ENCODE measurements at regions not wholly inside any gene's neighbourhood (a gene's known extent, or its start where the extent isn't known, plus 50 kb on each side); places are given as distances from the start of the nearest gene placed in this dataset.

DNA sequence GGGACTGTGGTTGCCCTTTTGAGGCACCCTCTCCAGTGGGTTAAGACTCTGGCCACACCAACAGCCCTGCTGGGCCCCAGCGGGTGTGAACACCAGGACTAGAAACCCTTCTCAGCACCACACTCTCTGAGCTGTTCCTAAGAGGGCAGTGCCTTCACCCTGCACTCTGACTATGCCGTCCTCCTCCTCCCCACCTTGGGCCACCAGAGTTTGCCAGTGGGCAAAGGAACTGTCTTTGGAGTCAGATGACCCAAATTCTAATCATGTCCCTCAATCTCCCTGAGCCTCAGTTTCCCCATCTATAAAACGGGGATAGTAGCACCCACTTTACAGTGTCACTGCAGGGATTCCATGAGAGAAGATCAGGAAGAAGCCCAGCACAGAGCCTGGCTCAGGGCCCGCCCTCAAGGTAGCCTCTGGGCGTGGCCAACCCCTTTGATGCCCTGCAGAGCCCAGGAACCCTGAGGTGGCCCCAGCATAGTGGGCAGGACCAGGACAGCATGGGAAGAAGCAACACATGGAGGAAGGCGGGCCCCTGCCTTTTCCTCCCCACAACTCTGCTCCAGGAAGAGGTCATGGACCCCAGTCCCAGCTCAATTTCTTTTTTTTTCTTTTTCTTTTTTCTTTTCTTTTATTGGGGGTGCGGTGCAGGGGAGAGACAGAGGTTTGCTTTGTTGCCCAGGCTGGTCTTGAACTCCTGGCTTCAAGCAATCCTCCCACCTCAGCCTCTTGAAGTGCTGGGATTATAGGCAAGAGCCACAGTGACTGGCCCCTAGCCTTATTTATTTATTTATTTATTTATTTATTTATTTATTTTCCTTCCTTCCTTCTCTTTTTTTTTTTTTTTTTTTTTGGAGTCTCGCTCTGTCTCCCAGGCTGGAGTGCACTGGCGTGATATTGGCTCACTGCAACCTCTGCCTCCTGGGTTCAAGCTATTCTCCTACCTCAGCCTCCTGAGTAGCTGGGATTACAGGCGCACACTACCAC lies 115.7 kb upstream of the LINGO1 start:
- no peak for DNase-seq

- no peak for DNase-seq
Observed at GRCh38 chr15:77747175-77748077, 114.7 kb upstream of the LINGO1 start.

DNA sequence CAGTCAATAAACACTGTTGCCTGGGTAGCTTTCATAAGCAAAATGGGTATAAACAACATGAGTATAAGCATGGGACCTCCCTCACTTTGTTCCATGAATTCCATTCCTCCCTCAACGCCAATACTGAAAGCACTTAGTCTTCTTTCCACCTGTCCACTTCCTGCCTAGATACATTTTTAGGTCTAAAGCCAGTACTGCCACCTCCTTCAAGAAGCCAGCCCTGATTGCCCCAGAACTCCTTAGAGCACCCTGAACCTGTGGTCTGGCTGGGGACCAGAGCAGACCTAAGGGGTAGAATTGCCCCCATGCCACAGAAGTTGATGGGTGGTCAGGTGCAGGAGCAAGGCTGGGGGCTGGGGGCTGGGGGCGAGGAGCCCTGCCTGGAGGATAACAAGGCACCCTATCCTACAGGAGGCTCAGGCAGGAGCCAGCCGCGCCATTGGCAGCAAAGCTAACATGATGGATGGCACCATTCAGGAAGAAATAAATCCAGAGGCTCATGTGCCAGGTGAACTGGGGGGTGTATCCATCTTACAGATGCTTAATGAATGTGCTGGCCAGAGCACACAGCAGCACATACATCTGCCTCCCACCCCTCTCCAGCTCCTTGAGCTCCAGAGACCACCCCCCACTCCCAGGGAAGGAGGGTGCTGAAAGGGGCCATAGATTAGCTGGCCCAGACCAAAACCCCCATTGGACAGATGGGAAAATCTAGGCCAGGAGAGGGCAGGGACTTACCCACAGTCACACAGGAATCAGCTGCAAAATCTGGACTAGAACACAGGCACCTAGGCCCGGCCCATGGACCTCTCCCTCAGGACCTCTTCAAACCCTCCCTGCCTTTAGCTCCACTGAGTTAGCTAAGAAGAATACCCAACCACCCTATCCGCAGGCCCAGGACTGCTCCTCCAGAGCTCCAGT lies 113.8 kb upstream of the LINGO1 start:
- no peak for DNase-seq

DNA sequence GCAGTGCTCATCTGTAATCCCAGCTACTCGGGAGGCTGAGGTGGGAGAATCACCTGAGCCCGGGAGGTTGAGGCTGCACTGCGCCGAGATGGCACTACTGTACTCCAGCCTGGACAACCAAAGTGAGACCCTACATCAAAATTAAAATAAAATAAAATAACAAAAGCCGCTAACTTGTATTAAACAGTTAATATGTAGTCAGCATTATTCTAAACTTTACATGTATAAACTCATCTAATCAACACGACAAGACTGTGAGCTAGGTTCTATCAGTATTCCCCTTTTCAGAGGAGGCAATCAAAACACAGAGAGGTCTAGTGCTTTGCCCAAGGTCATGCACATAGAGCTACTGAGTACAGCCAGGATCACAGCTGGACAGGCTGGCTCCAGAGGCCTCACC lies 111.7 kb upstream of the LINGO1 start:
- no peak for DNase-seq

- DNase-seq, result no peak
Observed at GRCh38 chr15:77742570-77742969, 109.9 kb upstream of the LINGO1 start.

DNA sequence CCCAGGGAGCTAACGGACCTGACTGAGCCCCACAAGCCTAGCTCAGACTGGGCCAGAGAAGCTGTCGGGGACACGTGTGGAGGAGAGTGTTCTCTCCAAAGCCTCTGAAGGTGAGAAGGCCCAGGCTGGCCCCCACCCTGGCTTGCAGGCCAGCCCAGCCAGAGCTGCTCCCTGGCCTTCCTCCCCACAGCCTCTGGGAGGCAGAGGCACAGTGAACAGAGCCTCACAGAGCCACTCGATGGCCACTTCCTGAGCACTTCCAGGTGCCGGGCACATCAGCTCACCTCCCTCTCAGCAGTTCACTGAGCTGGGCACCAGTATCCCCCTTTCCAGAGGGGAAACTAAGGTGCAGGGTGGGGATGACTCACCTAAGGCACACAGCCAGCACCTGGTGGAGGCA lies 109.4 kb upstream of the LINGO1 start:
- DNase-seq, result no peak

- DNase-seq, result no peak
Observed at GRCh38 chr15:77741106-77741505, 108.4 kb upstream of the LINGO1 start.

DNA sequence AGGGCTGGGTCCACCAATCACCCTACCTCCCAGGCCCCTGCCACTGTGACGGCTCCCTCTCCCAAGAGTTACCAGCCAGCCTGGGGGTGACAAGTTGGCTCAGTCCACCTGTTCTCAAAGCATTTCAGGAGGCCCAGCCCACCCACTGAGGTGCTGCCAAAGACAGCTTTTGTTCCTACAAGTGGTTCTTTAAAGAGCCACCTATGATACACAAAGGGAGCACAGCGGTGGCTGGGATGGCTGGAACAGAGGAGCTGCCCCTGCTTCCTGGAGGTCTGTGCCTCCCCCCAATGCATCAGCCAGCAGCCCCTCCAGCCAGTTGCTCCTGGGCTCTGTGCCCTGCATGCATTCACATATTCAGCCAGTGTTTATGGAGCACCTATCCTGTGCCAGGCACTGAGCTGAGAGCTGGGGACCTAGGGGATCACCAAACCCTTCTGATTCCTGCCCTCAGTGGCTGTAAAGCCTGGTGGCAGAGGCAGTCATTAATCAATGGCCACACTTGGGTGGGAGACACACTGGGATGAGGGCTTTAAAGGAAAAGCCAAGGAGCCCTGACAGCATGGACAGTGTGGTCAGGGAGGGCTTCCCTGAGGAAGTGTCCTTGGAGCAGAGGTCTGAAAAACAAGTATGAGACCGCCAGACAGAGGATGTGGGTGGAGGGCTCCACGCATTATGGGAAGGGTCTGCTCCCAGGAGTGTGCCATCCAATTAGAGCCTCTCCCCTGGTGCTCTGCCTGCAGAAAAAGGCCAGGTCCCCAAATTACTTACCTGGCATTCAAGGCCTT lies 107.1 kb upstream of the LINGO1 start:
- DNase-seq, result no peak

- no peak for DNase-seq
Observed at GRCh38 chr15:77738441-77739302, 106.0 kb upstream of the LINGO1 start.

DNA sequence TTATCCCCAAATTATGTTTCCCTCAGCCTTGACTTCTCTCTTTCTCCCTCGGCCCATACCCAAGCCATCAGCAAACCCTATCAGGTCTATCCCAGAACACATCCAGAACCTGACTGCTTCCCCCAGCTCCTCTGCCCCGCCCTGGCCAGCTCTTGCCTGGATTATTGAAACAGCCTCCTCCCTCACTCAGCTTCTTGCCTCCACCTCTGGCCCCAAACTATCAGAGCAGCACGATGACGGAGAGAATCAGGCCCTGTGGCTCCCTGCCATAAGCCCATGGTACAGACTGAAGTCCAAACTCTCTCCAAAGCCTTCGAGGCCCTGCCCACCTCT lies 105.3 kb upstream of the LINGO1 start:
- no peak for DNase-seq

GRCh38 chr15:77737238-77738037 lies 104.7 kb upstream of the LINGO1 start:
- DNase-seq, result no peak

GRCh38 chr15:77734306-77734705 lies 101.6 kb upstream of the LINGO1 start:
- DNase-seq, result no peak

- DNase-seq, result no peak
Observed at GRCh38 chr15:77733579-77734300, 101.0 kb upstream of the LINGO1 start.

- DNase-seq, result no peak
Observed at GRCh38 chr15:77732514-77733335, 100.0 kb upstream of the LINGO1 start.

GRCh38 chr15:77731945-77732344 lies 99.2 kb upstream of the LINGO1 start:
- no peak for DNase-seq

DNA sequence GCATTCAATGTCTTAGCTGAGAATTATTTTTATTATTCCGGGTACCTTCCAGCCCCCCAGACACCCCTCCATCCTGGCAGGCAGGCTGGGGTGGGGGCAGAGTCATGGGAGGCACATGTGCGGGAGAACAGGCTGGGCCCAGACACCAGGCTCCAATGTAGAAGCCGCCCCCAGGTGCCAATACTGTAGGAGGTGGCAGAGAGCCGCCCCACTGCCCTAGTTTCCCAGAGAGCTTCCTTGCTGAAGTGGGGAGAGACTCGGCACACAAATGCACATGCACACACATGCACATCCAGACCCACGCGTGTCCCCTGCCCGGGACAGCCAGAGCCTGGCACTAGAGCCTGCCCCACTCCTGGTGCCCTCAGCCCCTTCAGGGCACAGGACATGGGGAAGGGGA lies 98.4 kb upstream of the LINGO1 start:
- DNase-seq, result no peak

DNA sequence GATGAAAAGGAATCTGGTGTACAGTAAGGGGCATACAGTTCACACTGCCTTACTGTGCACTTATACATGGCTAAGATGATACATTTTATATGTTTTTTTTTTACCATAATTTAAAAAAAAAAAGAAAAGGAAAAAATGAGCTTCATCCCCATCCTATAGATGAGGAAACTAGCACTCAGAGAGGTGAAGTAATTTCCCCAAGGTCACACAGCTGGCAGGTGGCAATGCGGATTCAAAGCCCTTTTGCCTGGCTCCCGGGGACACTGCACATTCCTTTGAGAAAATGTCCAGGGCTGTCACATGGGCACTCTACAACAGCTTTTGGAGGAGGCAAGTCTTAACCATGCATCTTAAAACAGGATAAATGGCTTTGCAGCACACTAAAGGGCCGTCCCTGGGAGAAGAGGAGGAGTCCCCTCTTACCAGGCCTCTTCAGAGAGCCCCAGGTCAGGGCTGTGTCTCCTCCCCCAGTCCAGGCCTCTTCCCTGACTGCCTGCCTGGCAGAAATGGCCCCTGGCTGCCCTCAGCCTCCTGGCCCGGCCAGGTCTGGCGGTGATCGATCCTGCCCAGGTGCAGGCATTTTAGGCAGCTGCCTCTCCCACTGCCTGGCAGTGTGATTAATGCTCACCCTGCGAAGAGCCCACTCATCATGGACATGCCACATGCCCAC lies 95.1 kb upstream of the LINGO1 start:
- no peak for DNase-seq

DNA sequence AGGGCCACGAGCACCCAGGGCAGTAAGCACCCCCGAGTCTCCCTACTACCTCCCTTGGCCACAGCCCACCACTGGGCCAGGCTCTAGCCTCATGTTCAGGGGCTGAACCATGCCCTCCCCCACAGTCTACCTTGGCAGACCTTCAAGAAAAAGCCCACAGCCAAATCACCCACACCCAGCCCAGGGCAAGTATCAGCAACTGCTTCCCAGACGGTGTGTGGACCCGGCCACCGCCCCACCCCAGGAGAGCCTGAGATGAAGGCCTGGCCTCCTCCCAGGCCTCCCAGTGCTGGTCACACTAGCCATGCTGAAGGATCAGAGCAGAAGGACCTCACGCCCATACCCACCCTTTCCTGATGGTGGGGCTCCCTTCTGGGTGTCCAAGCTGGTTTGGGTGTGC lies 92.0 kb upstream of the LINGO1 start:
- DNase-seq, result no peak

Measured in stimulated activated CD4-positive, alpha-beta T cell treated with anti-CD3 and anti-CD28 coated beads, Interleukin-4, amount 100 ng/mL, for 4 hours (primary cell).